ENCODE measurements at regions not wholly inside any gene's neighbourhood (a gene's known extent, or its start where the extent isn't known, plus 50 kb on each side); places are given as distances from the start of the nearest gene placed in this dataset.
"Not testable (repeated sequence)": the region's sequence is repeated elsewhere in the genome, so short reads cannot be mapped to it uniquely, and the experiment has no call there.

GRCh38 chr2:105517814-105518705 is 119.2 kb upstream of the FHL2 start:
- H3K4me1 ChIP-seq = peaks cover 13% of the 10 kb centered on the region
- no peaks in the 10 kb centered on the region for H3K27me3 ChIP-seq
- H3K27ac ChIP-seq = no peak overlapping the region
- H3K9me3 ChIP-seq (replicated peaks) = no peaks in the 10 kb centered on the region
- H3K36me3 ChIP-seq = no peaks in the 10 kb centered on the region
- no peak overlapping the region for H3K4me3 ChIP-seq
- peak; percentile 79 to 81 for DNase-seq

GRCh38 chr2:105515581-105516415 is 116.9 kb upstream of the FHL2 start:
- Histone ChIP-seq H3K4me3 (no peak overlapping the region), H3K36me3 (no peaks in the 10 kb centered on the region), H3K27ac (no peak overlapping the region), H3K9me3 (replicated peaks) (no peaks in the 10 kb centered on the region), H3K4me1 (peaks cover 13% of the 10 kb centered on the region), H3K27me3 (no peaks in the 10 kb centered on the region)
- no peak for DNase-seq

GRCh38 chr2:105514576-105514975 is 115.7 kb upstream of the FHL2 start:
- peak in 1 of 2 experiments; percentile 56 for DNase-seq
- no peak overlapping the region for H3K4me3 ChIP-seq
- H3K4me1 ChIP-seq = peaks cover 14% of the 10 kb centered on the region
- H3K9me3 ChIP-seq (replicated peaks) = no peaks in the 10 kb centered on the region
- H3K27ac ChIP-seq = no peak overlapping the region
- H3K27me3 ChIP-seq = no peaks in the 10 kb centered on the region
- no peaks in the 10 kb centered on the region for H3K36me3 ChIP-seq

GRCh38 chr2:105510761-105511528 is 112.1 kb upstream of the FHL2 start:
- no peaks in the 10 kb centered on the region for H3K27me3 ChIP-seq
- no peak for DNase-seq
- no peaks in the 10 kb centered on the region for H3K9me3 ChIP-seq (replicated peaks)
- H3K27ac ChIP-seq = no peak overlapping the region
- H3K36me3 ChIP-seq = no peaks in the 10 kb centered on the region
- H3K4me1 ChIP-seq = peaks cover 18% of the 10 kb centered on the region
- no peak overlapping the region for H3K4me3 ChIP-seq

GRCh38 chr2:105509269-105510086 is 110.6 kb upstream of the FHL2 start:
- Histone ChIP-seq H3K9me3 (replicated peaks) (no peaks in the 10 kb centered on the region), H3K4me3 (no peak overlapping the region), H3K36me3 (no peaks in the 10 kb centered on the region), H3K27me3 (no peaks in the 10 kb centered on the region), H3K27ac (no peak overlapping the region), H3K4me1 (peaks cover 21% of the 10 kb centered on the region)
- no peak for DNase-seq

GRCh38 chr2:105506860-105507259 is 108.0 kb upstream of the FHL2 start:
- not testable (repeated sequence) for H3K9me3 ChIP-seq (replicated peaks); H3K27ac ChIP-seq; H3K27me3 ChIP-seq; H3K36me3 ChIP-seq; H3K4me3 ChIP-seq; DNase-seq
- peaks cover 40% of the 10 kb centered on the region for H3K4me1 ChIP-seq

- H3K9me3 ChIP-seq (replicated peaks) = no peaks in the 10 kb centered on the region
- H3K4me3 ChIP-seq = no peak overlapping the region
- H3K4me1 ChIP-seq = peaks cover 37% of the 10 kb centered on the region
- no peaks in the 10 kb centered on the region for H3K36me3 ChIP-seq
- peak; percentile 46 to 80 for DNase-seq
- H3K27me3 ChIP-seq = no peaks in the 10 kb centered on the region
- peak overlapping the region; percentile 41; the same call in 1 of the 2 replicates for H3K27ac ChIP-seq
These were observed 105.6 kb upstream of the FHL2 start for GRCh38 chr2:105504459-105504858.

GRCh38 chr2:105502625-105503334 is 103.9 kb upstream of the FHL2 start:
- Histone ChIP-seq H3K27ac (no peak overlapping the region), H3K36me3 (no peaks in the 10 kb centered on the region), H3K4me3 (no peak overlapping the region), H3K9me3 (replicated peaks) (no peaks in the 10 kb centered on the region), H3K4me1 (peaks cover 30% of the 10 kb centered on the region), H3K27me3 (no peaks in the 10 kb centered on the region)
- DNase-seq = peak; percentile 24 to 73

GRCh38 chr2:105498281-105498846 is 99.5 kb upstream of the FHL2 start:
- no peaks in the 10 kb centered on the region for H3K36me3 ChIP-seq
- H3K27ac ChIP-seq = no peak overlapping the region
- peaks cover 9% of the 10 kb centered on the region for H3K4me1 ChIP-seq
- no peaks in the 10 kb centered on the region for H3K27me3 ChIP-seq
- no peaks in the 10 kb centered on the region; the same call in 1 of the 2 replicates for H3K9me3 ChIP-seq (replicated peaks)
- H3K4me3 ChIP-seq = no peak overlapping the region
- DNase-seq = no peak

GRCh38 chr2:105497094-105497493 is 98.2 kb upstream of the FHL2 start:
- DNase-seq = no peak
- peaks cover 6% of the 10 kb centered on the region; the same call in 1 of the 2 replicates for H3K9me3 ChIP-seq (replicated peaks)
- no peaks in the 10 kb centered on the region; the same call in 1 of the 2 replicates for H3K36me3 ChIP-seq
- no peaks in the 10 kb centered on the region for H3K4me1 ChIP-seq
- H3K4me3 ChIP-seq = no peak overlapping the region
- H3K27me3 ChIP-seq = no peaks in the 10 kb centered on the region
- no peak overlapping the region for H3K27ac ChIP-seq

GRCh38 chr2:105496271-105496670 is 97.4 kb upstream of the FHL2 start:
- Histone ChIP-seq H3K27ac (no peak overlapping the region), H3K36me3 (no peaks in the 10 kb centered on the region; the same call in 1 of the 2 replicates), H3K9me3 (replicated peaks) (peaks cover 6% of the 10 kb centered on the region; the same call in 1 of the 2 replicates), H3K4me1 (no peaks in the 10 kb centered on the region), H3K27me3 (no peaks in the 10 kb centered on the region), H3K4me3 (no peak overlapping the region)
- DNase-seq = no peak

GRCh38 chr2:105494683-105495425 is 96.0 kb upstream of the FHL2 start:
- no peaks in the 10 kb centered on the region for H3K27me3 ChIP-seq
- H3K4me1 ChIP-seq = no peaks in the 10 kb centered on the region
- peaks cover 6% of the 10 kb centered on the region; the same call in 1 of the 2 replicates for H3K9me3 ChIP-seq (replicated peaks)
- no peak overlapping the region for H3K4me3 ChIP-seq
- no peak overlapping the region for H3K27ac ChIP-seq
- H3K36me3 ChIP-seq = no peaks in the 10 kb centered on the region; the same call in 1 of the 2 replicates
- DNase-seq = no peak
